ENCODE measurements at regions not wholly inside any gene's neighbourhood (a gene's known extent, or its start where the extent isn't known, plus 50 kb on each side); places are given as distances from the start of the nearest gene placed in this dataset.

DNA sequence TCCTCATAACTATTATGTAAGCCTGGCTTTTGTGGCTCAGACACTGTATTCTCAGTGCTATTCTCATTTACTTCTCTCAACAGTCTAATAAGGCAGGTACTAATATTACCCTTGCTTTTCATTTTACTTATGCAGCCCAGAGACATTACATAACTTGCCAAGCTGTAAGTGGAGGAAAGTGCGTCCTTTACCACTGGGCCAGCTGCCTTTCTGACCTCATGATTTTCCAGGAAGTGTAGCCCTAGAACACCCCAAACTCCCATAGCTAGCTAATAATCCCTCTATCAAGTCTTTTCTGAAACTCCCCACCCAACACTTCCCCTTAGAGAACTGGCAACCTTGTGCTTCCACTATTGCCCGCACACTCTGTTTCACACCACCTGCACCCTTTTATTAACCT lies 192.9 kb upstream of the HMHB1 start:
- H3K9me3 ChIP-seq (ENCODE audit: control insufficient read depth, low read length): no peaks in the 10 kb centered on the region
- H3K27me3 ChIP-seq (ENCODE audit: control insufficient read depth, insufficient read depth): no peaks in the 10 kb centered on the region
- H3K27ac ChIP-seq (ENCODE audit: low read length): no peak overlapping the region
- no peak for DNase-seq
- no peaks in the 10 kb centered on the region for H3K4me1 ChIP-seq (ENCODE audit: control insufficient read depth, insufficient read depth, low read length)
- ATAC-seq: no peak
- 77% methylated on average over 2 of the region's 2 CpGs for WGBS
- H3K4me3 ChIP-seq (ENCODE audit: low read length): no peak overlapping the region
- intact Hi-C loops (cut with DNase I): no loop called here

DNA sequence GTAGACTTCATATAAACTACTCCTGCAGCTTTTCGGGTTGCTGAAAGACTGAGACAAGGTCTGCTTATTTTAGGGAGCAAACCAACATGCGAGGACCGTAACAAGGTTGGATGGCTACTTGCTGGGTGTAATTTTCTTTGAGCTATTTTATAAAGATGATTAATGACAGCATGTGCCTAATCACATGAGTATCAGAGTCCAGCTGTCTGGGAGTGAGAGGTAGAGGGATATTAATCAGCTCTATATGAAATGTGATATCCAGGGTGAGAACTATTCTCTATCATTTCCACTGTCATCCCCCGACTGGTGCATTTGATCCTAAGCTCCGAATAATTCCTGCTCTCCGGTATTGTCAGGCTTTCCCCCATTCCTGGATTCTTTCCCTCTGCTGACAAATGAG lies 193.8 kb upstream of the HMHB1 start:
- Histone ChIP-seq H3K9me3 (ENCODE audit: control insufficient read depth, low read length) (no peaks in the 10 kb centered on the region), H3K4me1 (ENCODE audit: control insufficient read depth, insufficient read depth, low read length) (no peaks in the 10 kb centered on the region), H3K27me3 (ENCODE audit: control insufficient read depth, insufficient read depth) (no peaks in the 10 kb centered on the region), H3K4me3 (ENCODE audit: low read length) (no peak overlapping the region), H3K27ac (ENCODE audit: low read length) (no peak overlapping the region)
- 62% methylated on average over 6 of the region's 6 CpGs for WGBS
- intact Hi-C loops (cut with DNase I): no loop called here
- no peak for DNase-seq
- no peak for ATAC-seq

DNA sequence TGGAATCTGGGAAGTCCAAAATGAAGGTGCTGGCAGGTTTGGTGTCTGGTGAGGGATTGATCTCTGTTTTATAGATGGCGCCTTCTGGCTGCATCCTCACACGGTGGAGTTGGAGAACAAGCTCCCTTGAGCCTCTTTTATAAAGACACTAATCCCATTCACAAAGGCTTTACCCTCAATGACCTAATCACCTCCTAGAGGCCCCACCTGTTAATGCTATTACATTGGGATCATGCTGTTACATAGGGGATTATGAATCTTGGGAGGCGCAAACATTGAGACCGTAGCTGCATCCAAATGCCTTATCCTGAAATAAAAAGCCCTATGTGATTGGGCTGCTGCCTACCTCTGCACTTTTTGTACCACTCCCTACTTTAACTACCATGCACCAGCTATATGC lies 197.1 kb upstream of the HMHB1 start:
- H3K4me1 ChIP-seq (ENCODE audit: control insufficient read depth, insufficient read depth, low read length): no peaks in the 10 kb centered on the region
- no peaks in the 10 kb centered on the region for H3K9me3 ChIP-seq (ENCODE audit: control insufficient read depth, low read length)
- H3K27ac ChIP-seq (ENCODE audit: low read length): no peak overlapping the region
- WGBS: 95% methylated on average over 4 of the region's 4 CpGs
- DNase-seq: no peak
- ATAC-seq: no peak
- H3K27me3 ChIP-seq (ENCODE audit: control insufficient read depth, insufficient read depth): no peaks in the 10 kb centered on the region
- no peak overlapping the region for H3K4me3 ChIP-seq (ENCODE audit: low read length)
- intact Hi-C loops (cut with DNase I): no loop called here

DNA sequence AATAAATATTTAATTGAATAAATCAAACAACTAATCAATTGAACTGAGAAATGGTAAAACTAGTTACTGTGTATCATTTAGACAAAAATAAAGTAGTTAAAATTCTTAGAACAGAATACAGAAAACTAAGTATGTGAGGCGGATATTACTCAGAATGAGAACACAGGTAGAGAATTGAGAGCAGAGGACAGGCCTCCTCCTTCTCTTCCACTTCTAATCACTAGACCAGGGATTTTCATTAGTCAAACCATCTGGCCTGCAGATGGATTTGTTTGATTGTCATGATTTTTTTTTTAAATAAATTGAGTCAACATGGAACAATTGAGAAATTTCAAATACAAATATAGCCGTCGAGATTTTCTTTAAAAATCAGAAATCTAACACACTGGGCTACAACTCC lies 198.6 kb upstream of the HMHB1 start:
- 97% methylated on average over 3 of the region's 3 CpGs for WGBS
- H3K27ac ChIP-seq (ENCODE audit: low read length): no peak overlapping the region
- H3K27me3 ChIP-seq (ENCODE audit: control insufficient read depth, insufficient read depth): no peaks in the 10 kb centered on the region
- ATAC-seq (no peak), DNase-seq (no peak)
- H3K4me1 ChIP-seq (ENCODE audit: control insufficient read depth, insufficient read depth, low read length): no peaks in the 10 kb centered on the region
- no peak overlapping the region for H3K4me3 ChIP-seq (ENCODE audit: low read length)
- no peaks in the 10 kb centered on the region for H3K9me3 ChIP-seq (ENCODE audit: control insufficient read depth, low read length)
- intact Hi-C loops (cut with DNase I): no loop called here

DNA sequence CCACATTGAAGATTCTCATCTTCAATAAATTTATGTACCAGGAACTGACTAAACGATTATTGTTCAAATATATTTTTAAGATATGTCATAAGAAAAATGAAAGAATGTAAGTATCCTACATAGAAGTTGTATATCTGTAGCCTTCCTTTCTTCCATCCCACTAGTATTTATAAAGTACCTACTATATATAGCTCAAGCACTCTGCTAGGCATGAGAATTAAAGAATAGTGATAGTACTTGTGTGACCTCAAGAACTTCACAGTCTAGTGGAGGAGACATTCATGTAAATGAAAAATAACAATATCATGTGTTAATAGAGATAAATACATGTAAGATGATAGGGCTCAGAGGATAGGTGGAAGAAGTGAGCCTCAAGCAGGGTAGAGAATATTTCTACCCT lies 201.0 kb upstream of the HMHB1 start:
- ATAC-seq (no peak), DNase-seq (no peak)
- H3K27me3 ChIP-seq (ENCODE audit: control insufficient read depth, insufficient read depth): no peaks in the 10 kb centered on the region
- H3K9me3 ChIP-seq (ENCODE audit: control insufficient read depth, low read length): no peaks in the 10 kb centered on the region
- H3K4me1 ChIP-seq (ENCODE audit: control insufficient read depth, insufficient read depth, low read length): no peaks in the 10 kb centered on the region
- intact Hi-C loops (cut with DNase I): no loop called here
- 81% methylated on average over 1 of the region's 1 CpG for WGBS
- no peak overlapping the region for H3K4me3 ChIP-seq (ENCODE audit: low read length)
- H3K27ac ChIP-seq (ENCODE audit: low read length): no peak overlapping the region

DNA sequence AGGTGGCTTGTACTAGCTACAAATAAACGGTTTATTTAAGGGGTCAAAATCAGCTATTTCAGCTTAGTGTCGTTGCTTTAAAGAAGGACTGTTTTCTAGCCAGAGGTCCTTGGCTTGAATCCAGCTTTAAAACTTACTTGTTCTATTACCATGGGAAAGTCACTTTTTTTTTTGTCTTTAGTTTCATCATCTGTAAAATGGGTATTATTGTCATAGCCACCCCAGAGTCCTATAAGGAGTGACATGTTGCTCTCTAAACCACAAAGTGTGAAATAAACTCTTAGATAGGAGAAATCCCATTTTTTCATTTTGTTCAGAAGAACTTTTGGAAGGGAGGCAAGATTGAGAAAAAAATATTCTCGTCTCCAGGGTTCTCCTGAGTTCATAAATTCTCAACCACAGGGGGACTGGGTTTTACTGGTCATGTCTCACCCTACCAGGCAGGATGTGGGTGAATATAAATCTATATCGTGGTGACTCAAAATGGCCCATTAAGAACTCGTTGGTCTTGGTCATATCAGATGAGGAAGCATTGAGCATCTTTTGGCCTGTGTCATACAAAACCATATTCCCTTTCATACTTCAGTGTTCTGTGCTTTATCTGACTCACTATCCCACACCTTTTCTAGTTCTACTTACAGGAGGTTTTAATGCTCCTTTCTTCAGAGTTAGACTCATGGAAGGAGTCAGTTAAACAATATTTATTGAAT lies 202.7 kb upstream of the NR3C1 start:
- Histone ChIP-seq H3K27ac (ENCODE audit: low read length) (no peak overlapping the region), H3K27me3 (ENCODE audit: control insufficient read depth, insufficient read depth) (no peaks in the 10 kb centered on the region), H3K9me3 (ENCODE audit: control insufficient read depth, low read length) (no peaks in the 10 kb centered on the region), H3K4me3 (ENCODE audit: low read length) (no peak overlapping the region), H3K4me1 (ENCODE audit: control insufficient read depth, insufficient read depth, low read length) (no peaks in the 10 kb centered on the region)
- ATAC-seq (no peak), DNase-seq (no peak)
- 68% methylated on average over 5 of the region's 5 CpGs for WGBS
- intact Hi-C loops (cut with DNase I): no loop called here

DNA sequence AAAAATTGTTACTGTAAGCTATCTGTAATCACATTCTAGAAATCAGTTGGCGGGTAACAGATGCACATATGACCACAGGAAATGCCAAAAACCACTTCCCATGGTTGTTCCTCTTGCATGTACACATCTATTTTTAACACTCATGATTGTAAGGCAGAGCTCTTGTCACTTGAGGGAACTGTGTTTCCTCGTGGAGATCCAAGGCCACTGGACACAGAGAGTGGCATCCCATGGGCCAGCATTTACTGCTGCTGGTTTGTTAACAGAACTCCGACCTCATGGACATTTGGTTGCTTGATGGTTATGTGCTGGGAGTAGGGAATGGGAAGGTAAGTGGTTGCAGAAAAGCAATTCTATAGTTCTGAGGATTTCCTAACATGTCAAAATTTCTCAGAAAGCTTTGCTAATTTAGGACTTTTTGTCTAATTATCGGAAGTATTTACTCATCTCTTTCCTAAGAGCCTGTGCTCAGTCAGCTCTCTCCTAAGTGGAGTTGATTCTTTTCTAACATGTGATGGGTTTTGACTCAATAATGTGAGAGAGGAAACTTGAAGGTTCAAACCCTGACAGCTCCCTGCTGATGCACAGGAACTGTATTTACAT lies 202.0 kb upstream of the NR3C1 start:
- ATAC-seq (peak; percentile 64 to 67), DNase-seq (peak in 1 of 3 donors; percentile 35)
- Histone ChIP-seq H3K4me3 (ENCODE audit: low read length) (no peak overlapping the region), H3K27me3 (ENCODE audit: control insufficient read depth, insufficient read depth) (no peaks in the 10 kb centered on the region), H3K4me1 (ENCODE audit: control insufficient read depth, insufficient read depth, low read length) (no peaks in the 10 kb centered on the region), H3K9me3 (ENCODE audit: control insufficient read depth, low read length) (no peaks in the 10 kb centered on the region), H3K27ac (ENCODE audit: low read length) (no peak overlapping the region)
- WGBS: 46% methylated on average over 4 of the region's 4 CpGs
- intact Hi-C loops (cut with DNase I): no loop called here

DNA sequence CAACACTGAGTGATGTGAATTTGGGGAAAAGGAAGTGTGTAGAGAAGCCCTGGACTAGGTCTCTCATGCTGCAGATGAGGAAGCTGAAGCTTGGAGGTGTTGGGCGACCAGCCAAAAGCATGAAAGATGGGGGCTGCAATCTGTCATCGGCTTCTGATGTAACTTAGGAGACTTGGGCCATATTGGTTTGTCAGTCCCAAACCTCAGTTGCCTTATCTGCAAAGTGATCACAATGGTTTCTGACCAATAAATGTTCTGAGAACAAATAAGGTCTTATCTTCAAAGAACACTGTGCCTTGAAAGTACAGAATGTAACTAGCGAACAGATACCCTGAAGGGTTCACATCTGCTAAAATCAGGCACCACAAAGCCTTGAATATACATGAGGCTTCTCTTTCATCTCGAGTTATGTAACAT lies 198.4 kb upstream of the NR3C1 start:
- Histone ChIP-seq H3K4me3 (ENCODE audit: low read length) (no peak overlapping the region), H3K27ac (ENCODE audit: low read length) (no peak overlapping the region), H3K27me3 (ENCODE audit: control insufficient read depth, insufficient read depth) (no peaks in the 10 kb centered on the region), H3K9me3 (ENCODE audit: control insufficient read depth, low read length) (no peaks in the 10 kb centered on the region), H3K4me1 (ENCODE audit: control insufficient read depth, insufficient read depth, low read length) (no peaks in the 10 kb centered on the region)
- WGBS: 89% methylated on average over 4 of the region's 4 CpGs
- ATAC-seq (no peak), DNase-seq (peak in 1 of 3 donors; percentile 55)
- intact Hi-C loops (cut with DNase I): no loop called here

DNA sequence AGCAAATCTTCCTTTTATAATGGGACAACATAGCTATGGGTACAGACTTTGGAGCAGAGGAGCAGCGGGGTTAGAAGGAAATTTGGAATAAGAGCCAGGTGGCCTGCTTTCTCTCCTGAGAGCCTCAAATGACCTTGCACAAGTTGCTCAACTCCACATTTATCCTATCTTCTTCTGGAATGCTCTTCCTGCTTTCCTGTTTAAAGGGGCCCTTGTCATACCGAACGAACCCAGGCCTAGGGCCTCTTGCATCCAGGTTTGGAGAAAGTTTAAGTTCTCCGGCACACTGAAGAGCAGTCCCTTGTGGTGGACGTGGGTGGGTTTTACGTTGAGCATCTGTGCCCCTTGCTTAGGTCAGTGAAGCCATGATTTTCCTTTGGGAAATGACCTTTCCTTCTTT lies 197.9 kb upstream of the NR3C1 start:
- H3K27me3 ChIP-seq (ENCODE audit: control insufficient read depth, insufficient read depth): no peaks in the 10 kb centered on the region
- WGBS: 79% methylated on average over 6 of the region's 6 CpGs
- H3K4me1 ChIP-seq (ENCODE audit: control insufficient read depth, insufficient read depth, low read length): no peaks in the 10 kb centered on the region

DNA sequence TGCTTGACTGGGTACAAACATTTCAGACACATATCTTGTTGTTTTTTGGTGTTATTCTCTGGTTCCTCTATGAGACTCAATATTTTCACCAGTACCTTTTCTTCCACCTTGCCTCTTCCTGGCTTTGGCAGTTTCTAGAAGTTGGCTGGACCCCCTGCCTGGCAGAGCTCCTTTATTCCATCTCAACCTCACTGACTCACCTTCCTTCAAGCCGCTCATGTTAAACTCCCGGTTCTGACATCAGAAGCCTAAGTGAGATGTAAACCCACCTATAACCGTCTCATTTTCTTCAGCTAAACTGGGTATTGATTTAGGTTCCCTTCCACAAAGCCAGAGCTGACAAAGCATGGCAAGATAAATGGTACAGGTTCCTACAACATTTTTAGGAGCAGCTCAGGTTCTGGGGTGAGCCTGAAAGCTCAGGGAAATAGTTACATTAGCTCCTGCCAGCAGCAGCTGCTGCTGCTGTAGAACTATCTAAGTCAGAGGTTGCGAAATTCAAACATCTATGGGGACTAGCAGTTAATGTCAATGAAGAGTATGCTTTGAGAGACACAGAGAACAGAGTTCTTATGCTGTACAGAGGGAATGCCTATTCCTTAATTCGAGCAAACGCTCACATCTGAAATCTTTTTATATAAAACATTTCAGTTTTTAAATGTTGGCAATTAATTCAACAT lies 197.1 kb upstream of the NR3C1 start:
- WGBS: 86% methylated on average over 6 of the region's 6 CpGs
- H3K4me1 ChIP-seq (ENCODE audit: control insufficient read depth, insufficient read depth, low read length): no peaks in the 10 kb centered on the region

More for the DNA sequence above, 197.9 kb upstream of the NR3C1 start:
- Histone ChIP-seq H3K27ac (ENCODE audit: low read length) (no peak overlapping the region), H3K9me3 (ENCODE audit: control insufficient read depth, low read length) (no peaks in the 10 kb centered on the region), H3K4me3 (ENCODE audit: low read length) (no peak overlapping the region)
- no peak for ATAC-seq
- DNase-seq: no peak
- intact Hi-C loops (cut with DNase I): no loop called here

DNA sequence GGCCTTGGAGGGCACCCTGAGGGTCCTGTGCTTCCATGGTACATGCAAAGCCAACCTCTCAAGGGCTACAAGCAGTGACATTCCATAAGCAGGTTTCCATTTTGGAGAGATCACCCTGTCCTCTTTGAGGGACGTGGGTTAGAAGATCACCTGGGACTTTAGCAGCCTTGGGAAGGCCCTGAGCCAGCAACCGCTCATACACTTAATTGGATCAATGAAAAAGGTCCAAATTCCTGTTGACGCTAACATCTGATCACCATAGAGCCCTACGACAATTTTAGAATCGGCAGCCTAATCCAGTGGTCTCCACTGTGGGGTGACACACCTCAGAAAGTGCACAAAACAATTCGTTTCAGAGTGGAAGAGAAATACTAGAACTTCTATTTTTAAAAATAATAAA lies 196.0 kb upstream of the NR3C1 start:
- intact Hi-C loops (cut with DNase I): no loop called here
- ATAC-seq: no peak
- Histone ChIP-seq H3K27me3 (ENCODE audit: control insufficient read depth, insufficient read depth) (no peaks in the 10 kb centered on the region), H3K4me1 (ENCODE audit: control insufficient read depth, insufficient read depth, low read length) (no peaks in the 10 kb centered on the region), H3K27ac (ENCODE audit: low read length) (no peak overlapping the region), H3K9me3 (ENCODE audit: control insufficient read depth, low read length) (no peaks in the 10 kb centered on the region), H3K4me3 (ENCODE audit: low read length) (no peak overlapping the region)
- 95% methylated on average over 6 of the region's 6 CpGs for WGBS
- DNase-seq: no peak

More for the DNA sequence above, 197.1 kb upstream of the NR3C1 start:
- intact Hi-C loops (cut with DNase I): no loop called here
- DNase-seq: no peak
- Histone ChIP-seq H3K27ac (ENCODE audit: low read length) (no peak overlapping the region), H3K9me3 (ENCODE audit: control insufficient read depth, low read length) (no peaks in the 10 kb centered on the region), H3K27me3 (ENCODE audit: control insufficient read depth, insufficient read depth) (no peaks in the 10 kb centered on the region), H3K4me3 (ENCODE audit: low read length) (no peak overlapping the region)
- ATAC-seq: peak in 1 of 2 donors; percentile 25

All from right cardiac atrium (tissue), 5 donors.